HG03066 (cell line): ENCODE measurements at regions not wholly inside any gene's neighbourhood (a gene's known extent, or its start where the extent isn't known, plus 50 kb on each side); places are given as distances from the start of the nearest gene placed in this dataset.

ENCODE experiments used
- ATAC-seq: cut with Tn5 transposase; IDR thresholded peaks from one replicate; pipeline ENCODE4 v1.9.1; 2021; ENCODE audit warnings: low read depth; ENCODE audit not compliant: unreplicated experiment

GRCh38 chr3:29090912-29091597 lies 189.8 kb upstream of the RBMS3 start:
- no peak for ATAC-seq

GRCh38 chr3:29091599-29092189 lies 189.2 kb upstream of the RBMS3 start:
- ATAC-seq = no peak

- no peak for ATAC-seq
These were observed 188.5 kb upstream of the RBMS3 start for GRCh38 chr3:29092348-29092747.

GRCh38 chr3:29099296-29099695 lies 181.6 kb upstream of the RBMS3 start:
- no peak for ATAC-seq

GRCh38 chr3:29099775-29100174 lies 181.1 kb upstream of the RBMS3 start:
- ATAC-seq = no peak

GRCh38 chr3:29100292-29100691 lies 180.6 kb upstream of the RBMS3 start:
- no peak for ATAC-seq

- no peak for ATAC-seq
These were observed 152.9 kb upstream of the RBMS3 start for GRCh38 chr3:29128001-29128400.

- ATAC-seq = no peak
These were observed 143.3 kb upstream of the RBMS3 start for GRCh38 chr3:29137601-29138000.

GRCh38 chr3:29138171-29138570 lies 142.7 kb upstream of the RBMS3 start:
- ATAC-seq = no peak

GRCh38 chr3:29140666-29141065 lies 140.2 kb upstream of the RBMS3 start:
- ATAC-seq = no peak

GRCh38 chr3:29141197-29141917 lies 139.5 kb upstream of the RBMS3 start:
- ATAC-seq = no peak

GRCh38 chr3:29141918-29142275 lies 139.0 kb upstream of the RBMS3 start:
- ATAC-seq = no peak

GRCh38 chr3:29143151-29143550 lies 137.7 kb upstream of the RBMS3 start:
- ATAC-seq = no peak

- no peak for ATAC-seq
These were observed 136.5 kb upstream of the RBMS3 start for GRCh38 chr3:29144361-29144760.

GRCh38 chr3:29144807-29145206 lies 136.1 kb upstream of the RBMS3 start:
- no peak for ATAC-seq

GRCh38 chr3:29145360-29145759 lies 135.5 kb upstream of the RBMS3 start:
- ATAC-seq = no peak

GRCh38 chr3:29152379-29152778 lies 128.5 kb upstream of the RBMS3 start:
- ATAC-seq = no peak

- peak; percentile 65 for ATAC-seq
These were observed 127.1 kb upstream of the RBMS3 start for GRCh38 chr3:29153811-29154210.

- no peak for ATAC-seq
These were observed 124.7 kb upstream of the RBMS3 start for GRCh38 chr3:29156086-29156715.

- no peak for ATAC-seq
These were observed 116.0 kb upstream of the RBMS3 start for GRCh38 chr3:29164825-29165224.

- no peak for ATAC-seq
These were observed 113.7 kb upstream of the RBMS3 start for GRCh38 chr3:29167180-29167579.

GRCh38 chr3:29168081-29168480 lies 112.8 kb upstream of the RBMS3 start:
- ATAC-seq = no peak
